Endometrial microvascular endothelial cells (primary cell): ENCODE measurements at regions not wholly inside any gene's neighbourhood (a gene's known extent, or its start where the extent isn't known, plus 50 kb on each side); places are given as distances from the start of the nearest gene placed in this dataset.

ENCODE experiments used
- in situ Hi-C: cut with HindIII; loops from 2 replicates; pipeline ENCODE4 v1.10.0; 2017; ENCODE audit warnings: low sequenced_read_pairs, low pct_unique_long_range_greater_than_20kb; ENCODE audit errors: inconsistent ontology term

DNA sequence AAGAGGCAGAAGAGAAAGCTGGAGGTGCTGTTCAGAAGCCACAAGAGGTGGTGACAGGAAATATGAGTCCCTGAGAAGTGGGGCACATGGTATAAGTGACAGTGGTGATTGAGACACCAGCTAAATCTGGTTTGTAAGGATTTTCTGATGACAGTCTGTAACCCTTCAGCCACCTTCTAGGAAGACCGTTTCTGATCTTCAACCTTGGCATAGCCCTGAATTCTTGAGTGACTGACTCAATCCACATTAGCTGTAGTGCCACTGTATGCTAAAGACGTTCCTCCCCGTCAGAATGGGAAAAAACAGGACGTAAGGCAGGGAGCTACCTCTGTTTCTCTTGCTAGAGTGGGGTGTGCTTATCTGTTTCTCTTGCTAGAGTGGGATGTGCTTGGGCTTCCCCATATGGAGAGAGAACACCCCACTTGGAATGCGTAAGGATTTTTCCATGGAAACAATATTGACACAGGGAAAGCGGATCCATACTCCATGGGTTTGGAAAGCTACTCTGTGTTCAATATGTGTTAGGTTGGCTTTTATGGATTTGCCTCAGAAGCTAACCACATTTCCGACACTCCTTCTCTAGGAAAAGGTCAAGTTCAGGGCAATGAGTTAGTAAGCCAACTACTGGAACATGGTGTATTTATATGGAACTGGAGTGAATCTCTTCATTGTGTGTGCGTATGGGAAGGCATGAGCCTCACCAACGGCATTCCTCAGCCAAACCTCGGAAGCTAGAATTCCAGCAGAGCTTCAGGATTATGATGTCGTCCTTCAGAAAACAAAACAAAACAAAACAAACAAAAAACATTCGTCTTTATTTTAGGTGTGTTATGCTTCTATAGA is 948.8 kb upstream of the SLC10A2 start:
- in situ Hi-C loops = no loop called here

DNA sequence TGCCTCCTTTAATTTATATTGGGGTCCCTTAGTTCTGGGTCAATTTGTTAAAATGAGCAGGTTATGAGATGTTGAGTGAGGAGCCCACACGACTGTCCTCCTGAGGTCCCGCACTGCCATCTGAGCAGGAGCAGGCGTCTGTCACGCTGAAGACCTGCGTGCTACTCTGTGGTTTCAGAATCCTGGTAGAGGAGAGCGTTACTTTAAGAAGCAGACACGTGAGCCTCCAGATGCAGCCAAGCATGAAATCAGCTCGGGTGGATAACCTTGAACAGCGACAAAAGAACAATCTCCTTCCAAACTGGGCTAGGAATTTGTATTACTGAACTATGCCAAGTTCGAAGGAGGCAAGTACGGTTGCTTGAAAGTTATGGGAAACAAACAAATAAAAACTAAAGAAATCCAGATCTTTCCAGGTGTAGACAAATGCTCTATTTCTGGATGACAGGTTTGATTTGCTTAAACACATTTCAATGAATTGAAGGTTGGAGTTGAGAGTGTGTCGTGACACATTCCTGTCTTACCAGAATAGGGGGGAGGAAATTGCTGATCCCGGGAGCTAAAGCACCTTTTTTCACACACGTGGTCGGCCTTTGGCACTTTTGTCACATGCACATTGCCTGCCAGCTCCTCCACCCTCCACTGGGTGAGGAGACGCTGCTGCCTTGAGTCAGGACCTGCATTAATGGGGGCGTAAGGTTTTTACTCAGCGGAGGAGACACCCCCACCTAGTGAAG is 945.5 kb upstream of the SLC10A2 start:
- in situ Hi-C loops = no loop called here

DNA sequence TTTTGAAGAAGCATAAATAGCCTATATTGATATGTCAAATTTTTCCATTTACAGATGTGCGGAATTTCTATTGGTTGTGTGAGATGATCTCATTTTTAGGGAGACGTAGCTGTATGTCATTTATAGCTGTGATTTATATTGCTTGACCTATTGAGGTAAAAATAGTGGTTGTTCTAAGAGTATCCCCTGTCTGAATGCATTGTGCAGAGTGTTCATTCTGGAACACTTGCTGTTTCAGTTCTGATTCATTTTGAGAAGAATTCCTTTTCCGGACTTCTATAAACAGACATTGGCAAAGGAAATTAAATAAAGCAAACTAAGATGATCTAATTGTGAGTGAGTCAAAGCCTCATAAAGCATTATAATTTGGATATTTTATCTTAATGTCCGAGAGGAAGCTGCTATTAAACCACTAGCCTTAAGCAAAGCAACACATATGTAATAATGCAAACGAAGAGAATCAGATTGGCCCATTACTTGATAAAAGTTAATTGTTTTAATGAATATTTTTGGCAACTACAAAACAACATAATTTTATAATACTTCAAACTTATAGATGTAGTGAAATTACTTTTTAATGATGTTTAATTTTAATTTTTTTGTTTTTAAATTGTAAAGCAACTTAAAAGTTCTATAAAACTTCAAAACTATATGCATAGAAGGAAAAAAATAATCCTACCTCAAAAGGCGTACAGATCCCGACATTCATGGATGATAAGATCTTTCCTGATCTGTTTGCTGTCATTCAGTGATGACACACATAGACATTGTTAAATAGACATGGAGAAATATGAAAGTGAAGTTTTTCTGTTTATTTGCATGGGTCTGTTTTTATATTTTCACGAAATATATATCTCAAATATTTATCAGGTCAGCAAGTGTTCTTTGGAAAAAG is 942.6 kb upstream of the SLC10A2 start:
- in situ Hi-C loops = no loop called here

DNA sequence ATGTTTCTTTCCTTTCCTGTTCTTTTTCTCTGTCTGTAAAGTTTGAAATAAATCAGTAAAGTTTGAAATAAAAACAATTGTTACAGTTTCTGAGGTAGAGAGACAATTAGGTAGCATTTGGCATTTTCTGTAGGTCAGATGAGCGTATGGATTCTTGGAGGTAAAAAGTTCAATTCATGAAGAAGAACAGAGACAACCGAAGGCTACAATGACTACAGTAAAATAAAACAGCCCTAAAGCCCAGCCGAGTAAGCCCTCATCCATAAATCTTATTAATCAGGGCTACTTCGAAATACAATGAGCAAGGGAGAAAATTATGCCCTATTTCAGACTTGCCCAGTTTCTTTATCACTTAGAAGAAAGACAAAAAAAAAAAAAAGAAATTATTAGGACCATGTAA is 941.9 kb upstream of the SLC10A2 start:
- in situ Hi-C loops = no loop called here

DNA sequence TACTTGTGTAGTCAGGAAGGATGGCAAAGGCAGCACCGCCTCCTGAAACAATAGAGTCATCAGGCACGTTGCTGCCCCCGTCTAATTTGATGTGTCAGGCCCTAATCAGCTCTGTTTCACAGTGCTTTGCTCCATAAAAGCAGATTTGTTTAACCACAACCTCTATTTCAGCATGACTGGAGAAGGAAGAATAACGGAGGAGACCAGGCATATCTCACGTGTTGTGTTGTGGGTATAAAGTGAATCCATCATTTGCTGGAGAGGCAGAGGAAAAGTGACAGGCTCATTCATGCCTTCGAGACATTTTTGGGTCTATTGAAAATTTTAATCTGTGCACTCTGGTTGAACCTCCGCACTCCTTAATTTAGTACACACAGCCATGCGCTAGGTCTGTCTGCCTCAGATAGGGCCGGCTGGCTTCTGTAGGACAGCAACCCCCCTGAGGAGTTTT is 940.4 kb upstream of the SLC10A2 start:
- in situ Hi-C loops = no loop called here

DNA sequence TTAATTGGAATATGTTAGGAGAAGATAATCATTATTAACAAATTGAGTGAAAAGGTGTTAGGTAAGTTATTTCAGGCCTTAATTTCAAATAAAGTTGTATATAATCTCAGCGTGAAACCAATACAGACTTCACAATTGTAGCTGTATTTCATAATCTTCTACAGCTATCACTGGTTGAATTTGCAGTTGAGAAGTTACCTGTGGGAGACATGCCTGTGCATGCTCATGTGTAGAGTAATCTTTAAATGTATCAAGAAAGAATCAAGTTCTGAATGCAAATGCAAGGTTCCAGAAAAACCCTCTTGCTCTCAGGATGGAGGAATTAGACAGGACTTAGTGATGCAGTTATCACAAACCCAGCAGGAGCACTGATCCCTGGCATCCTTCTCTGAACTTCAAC is 938.4 kb upstream of the SLC10A2 start:
- in situ Hi-C loops = no loop called here

DNA sequence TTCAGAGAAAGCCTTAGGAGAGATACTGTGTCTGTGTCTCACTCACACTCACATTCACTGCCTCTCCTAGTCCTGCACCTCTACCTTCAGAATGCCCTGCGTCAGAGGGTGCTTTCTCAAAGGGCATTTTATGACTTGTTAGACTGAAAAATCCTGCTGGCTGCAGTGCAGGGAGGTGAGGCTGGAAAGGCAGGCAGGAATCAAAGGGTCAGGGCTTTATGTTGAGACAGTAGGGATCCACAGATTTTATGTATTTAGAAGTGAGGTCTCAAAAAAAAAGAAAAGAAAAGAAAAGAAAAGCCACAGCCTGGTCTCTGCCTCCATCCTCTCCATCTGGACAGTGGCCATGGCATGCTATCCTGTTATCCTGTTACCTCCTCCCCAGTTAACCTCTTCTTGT is 936.0 kb upstream of the SLC10A2 start:
- in situ Hi-C loops = no loop called here

DNA sequence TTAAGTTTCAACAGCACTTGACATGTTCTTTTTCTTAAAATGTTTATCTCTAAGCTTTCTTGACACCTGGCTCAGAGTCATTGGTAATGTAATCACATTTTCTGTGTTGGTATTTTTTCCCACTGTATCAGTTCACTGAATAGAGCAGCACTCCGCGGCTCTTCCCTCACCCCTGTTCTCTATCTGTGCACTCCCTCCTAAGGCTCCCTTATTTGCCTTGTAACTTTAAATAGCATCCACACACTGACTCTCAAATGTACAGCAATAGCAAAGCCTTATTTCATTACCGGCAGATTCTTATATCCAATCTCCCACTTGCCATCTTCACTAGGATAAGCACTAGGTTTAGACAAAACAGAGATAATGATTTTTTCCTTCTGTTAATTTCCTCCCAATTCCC is 935.5 kb upstream of the SLC10A2 start:
- in situ Hi-C loops = no loop called here

DNA sequence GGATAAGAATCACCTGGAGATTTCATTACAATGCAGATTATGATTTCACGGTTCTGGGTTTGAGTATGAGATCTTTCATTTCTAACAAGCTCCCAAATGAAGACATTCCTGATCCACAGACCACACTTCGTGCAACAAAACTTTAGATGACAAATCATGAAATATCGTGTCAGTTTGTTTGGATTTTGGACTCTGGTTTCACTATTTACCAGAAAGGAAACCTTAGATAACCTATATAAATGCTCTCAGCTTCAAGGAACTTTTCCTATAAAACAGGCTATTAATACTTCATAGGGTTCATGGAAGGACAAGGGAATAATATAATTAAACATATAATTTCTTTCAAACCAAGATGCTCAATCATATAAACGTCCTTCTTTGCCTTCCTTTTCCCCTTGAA is 930.5 kb upstream of the SLC10A2 start:
- in situ Hi-C loops = no loop called here

DNA sequence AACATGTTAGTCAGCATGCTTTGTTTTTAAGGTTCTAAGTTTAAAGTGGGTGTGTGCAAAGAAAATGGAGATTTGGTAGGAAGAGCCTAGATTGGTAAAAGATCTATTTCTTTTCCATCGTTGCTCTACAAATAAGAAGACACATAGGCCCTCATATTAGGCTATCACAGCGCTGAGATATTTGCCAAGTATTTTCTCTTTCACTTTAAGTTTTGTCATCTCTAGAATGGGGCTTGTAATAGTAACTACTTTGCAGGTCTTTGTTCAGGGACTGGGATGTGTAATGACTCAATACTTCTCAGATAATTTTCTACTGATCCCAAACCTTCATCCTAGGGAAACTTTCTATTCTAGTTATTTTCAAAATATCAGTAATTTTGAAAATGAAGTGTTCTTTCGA is 917.7 kb upstream of the SLC10A2 start:
- in situ Hi-C loops = no loop called here

DNA sequence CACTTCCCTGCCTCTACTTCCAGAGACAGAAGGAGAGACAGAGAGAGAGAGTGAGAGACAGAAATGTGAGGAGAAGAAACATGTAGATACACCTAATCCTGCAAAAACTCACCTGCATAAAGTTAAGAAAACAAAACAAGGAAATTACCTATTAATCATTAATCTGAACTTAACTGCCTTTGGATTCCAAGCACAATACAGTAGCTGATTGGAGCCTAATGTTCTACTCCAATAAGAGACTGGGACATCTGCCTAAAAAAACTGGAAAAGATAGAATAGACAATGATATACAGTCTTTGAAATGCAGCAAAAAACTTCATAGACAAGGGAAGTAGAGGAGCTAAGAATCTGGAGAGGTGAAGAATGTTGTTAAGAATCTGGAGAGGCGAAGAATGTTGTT is 910.2 kb upstream of the SLC10A2 start:
- in situ Hi-C loops = no loop called here

DNA sequence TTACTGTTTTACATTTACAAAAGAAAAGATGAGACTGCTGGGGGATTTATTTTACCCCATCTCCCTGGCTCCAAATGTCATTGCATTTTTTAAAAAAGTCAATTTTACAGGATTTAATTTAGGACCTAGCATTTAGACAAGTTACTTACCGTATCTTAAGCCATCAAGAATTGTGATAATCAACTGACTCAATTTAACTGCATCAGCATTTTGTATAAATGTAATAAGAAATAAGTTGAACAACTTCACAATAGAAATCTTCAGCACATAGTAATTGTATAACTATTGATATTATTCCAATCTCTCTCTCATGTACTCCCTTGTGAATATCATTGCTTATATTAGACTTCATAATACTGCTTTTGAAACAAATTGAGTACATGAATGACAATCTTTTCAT is 907.5 kb upstream of the SLC10A2 start:
- in situ Hi-C loops = no loop called here

DNA sequence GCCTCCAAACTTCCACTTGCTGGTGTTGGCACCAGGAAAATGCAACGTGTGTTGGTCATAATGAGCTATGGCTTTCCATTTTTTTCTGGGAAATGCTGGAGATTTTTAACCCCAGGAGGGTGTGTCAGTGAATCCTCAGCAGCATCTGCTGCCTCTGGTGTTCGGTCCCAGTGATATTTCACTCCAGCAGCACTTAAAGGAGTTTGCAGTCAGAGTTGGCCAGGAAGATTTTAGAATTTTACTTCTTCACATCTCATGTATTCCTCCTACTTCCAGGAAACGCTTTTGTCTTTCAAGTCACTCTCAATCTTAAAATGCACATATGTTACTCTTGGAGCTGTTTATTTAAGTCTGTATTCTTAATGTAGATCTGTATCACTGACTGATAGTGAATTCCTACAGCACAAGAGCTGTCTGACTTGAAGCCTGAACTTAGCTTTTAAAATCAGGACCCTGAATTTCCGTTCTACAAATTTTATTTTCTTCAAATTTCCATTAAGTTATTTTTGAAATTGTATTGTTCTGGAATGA is 903.4 kb upstream of the SLC10A2 start:
- in situ Hi-C loops = no loop called here

DNA sequence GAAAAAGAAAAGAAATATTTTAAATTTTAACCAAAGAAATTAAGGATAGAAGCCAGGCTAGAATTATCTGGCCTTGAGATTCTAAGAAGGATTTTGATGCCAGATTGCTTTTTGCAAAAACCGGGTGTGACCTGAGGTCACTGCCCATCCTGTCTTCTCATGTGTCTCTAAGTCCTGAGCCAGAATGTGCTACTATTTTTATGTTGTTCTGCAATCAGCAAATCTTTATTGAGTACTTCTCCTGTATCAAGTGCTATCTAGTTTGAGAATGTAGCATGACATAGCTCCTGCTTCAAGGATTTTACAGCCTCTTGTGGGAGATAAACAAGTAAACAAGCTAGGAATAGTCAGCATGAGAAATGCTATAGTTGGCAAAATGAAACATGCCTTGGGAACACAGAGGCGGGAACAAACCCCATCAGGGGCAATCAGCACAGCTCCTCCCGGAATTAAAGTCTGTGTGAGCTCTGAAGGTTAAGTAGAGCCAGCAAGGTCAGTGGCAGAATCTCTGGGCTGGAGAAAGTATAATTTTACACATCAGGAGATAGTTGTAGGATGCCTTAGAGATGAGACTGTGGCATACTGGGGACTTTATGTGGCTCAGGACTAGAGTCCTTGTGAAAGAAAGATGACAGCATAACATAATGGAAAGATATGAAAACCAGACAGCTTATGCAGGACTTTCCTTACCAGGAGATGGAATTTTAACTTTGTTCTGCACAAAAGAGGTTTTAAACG is 899.5 kb upstream of the SLC10A2 start:
- in situ Hi-C loops = no loop called here

DNA sequence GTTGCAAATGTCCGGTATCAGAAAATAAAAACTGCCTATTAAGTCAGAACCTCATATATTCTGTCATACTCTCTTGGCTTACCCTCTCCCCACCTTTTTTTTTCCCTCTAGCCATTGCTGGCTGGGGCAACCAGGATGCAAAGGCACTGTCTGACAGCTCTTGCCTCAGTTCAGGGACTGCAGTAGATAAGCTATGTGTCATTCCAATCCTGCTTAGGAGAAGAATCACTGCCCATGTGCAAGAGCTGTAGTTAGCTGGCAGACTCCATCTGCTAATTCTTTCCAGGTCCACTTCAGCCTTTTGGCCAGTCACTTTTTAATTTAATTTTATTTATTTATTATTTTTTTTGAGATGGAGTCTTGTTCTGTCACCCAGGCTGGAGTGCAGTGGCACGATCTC is 895.6 kb upstream of the SLC10A2 start:
- in situ Hi-C loops = no loop called here

DNA sequence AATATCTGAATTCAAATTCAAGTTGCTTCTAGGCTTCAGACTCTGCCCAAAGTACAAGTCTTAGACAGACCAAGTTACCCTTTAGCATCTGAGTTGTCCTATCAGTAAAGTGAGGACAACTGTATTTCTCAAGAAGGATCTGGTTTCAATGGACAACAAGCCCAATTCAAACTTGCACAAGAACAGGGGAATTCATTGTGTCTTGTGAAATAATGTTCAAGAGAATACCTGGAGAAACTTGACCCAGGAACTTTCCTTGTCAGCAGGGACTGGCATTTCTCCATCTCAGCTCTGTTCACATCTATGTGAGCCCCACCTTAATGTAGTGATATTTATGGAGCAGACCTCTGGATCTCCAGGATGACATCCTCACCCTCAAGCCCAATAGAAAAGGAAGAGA is 894.9 kb upstream of the SLC10A2 start:
- in situ Hi-C loops = no loop called here

DNA sequence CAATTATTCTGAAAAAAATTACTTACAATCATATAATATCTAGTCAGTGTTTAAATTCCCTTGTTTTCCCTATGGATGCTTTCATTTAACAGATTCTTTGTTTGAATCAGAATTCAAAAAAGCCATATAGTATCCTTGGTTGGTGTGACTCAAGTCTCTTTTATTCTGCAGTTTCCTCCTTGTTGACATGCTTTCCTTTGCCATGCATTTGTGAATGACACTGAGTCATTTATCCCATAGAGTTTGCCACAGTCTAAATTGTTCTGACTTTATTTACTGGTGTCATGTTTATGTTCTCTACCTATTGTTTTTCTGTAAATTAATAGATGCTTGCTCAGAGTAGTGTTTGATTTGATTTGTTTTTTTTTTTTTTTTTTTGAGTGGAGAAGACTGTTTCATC is 893.8 kb upstream of the SLC10A2 start:
- in situ Hi-C loops = no loop called here

DNA sequence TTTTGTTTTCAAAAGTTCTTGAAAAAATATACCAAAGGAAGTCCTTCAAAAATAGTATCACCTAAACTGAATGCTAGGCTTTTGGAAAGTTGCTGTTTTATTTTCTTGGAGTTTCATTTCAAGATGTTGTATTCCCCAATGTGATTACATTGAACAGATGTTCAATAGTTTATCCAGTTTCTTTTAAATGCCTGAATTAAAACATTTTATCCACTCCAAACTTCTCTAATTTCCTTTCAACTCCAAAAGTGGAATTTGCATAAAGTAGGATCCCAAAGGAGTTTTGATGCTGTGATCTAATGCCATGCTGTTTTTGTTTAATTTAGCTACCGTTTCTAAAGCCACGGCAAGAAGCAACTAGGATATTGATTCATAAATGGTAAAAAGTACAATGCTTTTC is 892.5 kb upstream of the SLC10A2 start:
- in situ Hi-C loops = no loop called here

DNA sequence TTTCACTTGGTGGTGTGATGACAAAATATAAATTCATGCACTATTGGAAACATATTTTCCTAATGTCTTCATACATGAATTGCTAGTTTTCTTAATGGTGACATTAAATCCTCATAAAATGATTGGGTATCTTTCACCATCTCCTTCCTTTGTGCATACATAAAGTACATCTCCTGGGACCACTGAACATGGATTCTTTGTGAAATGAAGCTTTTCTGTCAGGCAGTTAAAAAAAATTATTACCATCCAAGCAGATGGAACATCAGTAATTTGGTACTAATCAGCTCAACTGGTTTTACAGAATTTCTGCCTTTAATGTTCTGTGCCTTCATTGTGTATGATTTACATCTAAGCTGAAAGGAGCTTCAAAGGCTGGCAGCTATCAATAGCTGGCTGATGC is 891.7 kb upstream of the SLC10A2 start:
- in situ Hi-C loops = no loop called here
